ENCODE measurements at regions not wholly inside any gene's neighbourhood (a gene's known extent, or its start where the extent isn't known, plus 50 kb on each side); places are given as distances from the start of the nearest gene placed in this dataset.
"Not testable (repeated sequence)": the region's sequence is repeated elsewhere in the genome, so short reads cannot be mapped to it uniquely, and the experiment has no call there.

- no peak overlapping the region for H3K27ac ChIP-seq
- no peak for TF ChIP-seq CTCF (IDR thresholded peaks at IDR 0.05)
- no peak for DNase-seq (ENCODE audit: low spot score)
- H3K4me3 ChIP-seq, result no peak overlapping the region
Measured at GRCh38 chr1:232425421-232425820, 204.5 kb downstream of the SIPA1L2 start.

DNA sequence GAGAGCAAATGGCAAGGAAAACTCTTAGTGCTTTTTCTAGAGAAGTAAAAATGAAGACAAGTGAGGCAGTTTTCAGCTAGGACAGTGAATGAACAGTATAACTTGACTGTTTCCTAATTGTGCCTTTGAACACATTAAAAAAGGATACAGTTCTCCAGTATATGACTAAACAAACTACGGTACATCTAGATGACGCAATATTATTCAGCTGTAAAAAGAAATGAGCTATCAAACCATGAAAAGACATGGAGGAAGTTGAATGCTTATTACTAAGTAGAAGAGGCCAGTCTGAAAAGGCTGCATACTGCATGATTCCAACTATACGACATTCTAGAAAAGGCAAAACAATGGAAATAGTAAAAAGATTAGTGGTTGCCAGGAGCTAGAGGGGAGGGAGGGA, 206.3 kb downstream of the SIPA1L2 start:
- no peak for DNase-seq (ENCODE audit: low spot score)
- Histone ChIP-seq H3K27ac (no peak overlapping the region), H3K4me3 (no peak overlapping the region)
- TF ChIP-seq CTCF (IDR thresholded peaks at IDR 0.05), result no peak

- Histone ChIP-seq H3K27ac (no peak overlapping the region), H3K4me3 (no peak overlapping the region)
- no peak for TF ChIP-seq CTCF (IDR thresholded peaks at IDR 0.05)
- no peak for DNase-seq (ENCODE audit: low spot score)
Measured at GRCh38 chr1:232422898-232423297, 207.0 kb downstream of the SIPA1L2 start.

- no peak for DNase-seq (ENCODE audit: low spot score)
- no peak overlapping the region for H3K4me3 ChIP-seq
- no peak for TF ChIP-seq CTCF (IDR thresholded peaks at IDR 0.05)
Measured at GRCh38 chr1:232422098-232422497, 207.8 kb downstream of the SIPA1L2 start.

DNA sequence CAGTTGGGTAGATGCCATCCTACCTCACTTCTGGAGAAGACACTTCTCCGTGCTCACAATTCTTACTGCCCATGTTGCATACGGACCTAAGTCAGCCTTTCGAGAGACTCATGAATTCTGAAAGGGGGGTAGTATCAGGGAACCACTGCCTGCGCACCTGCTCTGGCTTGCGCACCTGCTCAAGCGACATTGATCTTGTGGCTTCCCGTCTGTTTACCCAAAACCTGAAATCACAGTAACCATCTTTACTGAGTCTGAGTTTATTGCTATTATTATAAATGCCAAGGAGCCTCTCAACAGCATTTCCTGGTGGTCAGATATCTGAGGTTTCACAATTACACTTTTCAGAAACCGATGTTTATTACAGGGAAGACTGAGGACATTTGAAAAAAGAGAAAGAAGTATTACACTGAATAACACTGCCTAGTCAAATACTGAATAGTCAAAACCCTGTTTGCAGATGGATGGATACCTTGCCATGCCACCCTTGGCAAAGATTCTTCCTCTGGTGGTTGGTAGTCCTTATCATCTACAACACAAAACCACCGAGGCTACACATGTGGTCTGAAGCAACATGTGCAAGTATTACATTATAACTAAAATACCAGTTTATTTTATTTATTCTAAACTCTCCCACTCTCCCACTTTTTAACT, 208.7 kb downstream of the SIPA1L2 start:
- no peak for DNase-seq (ENCODE audit: low spot score)
- TF ChIP-seq CTCF (IDR thresholded peaks at IDR 0.05), result no peak
- Histone ChIP-seq H3K4me3 (no peak overlapping the region), H3K27ac (no peak overlapping the region)

More at GRCh38 chr1:232422098-232422497, 207.8 kb downstream of the SIPA1L2 start:
- no peak overlapping the region for H3K27ac ChIP-seq

DNA sequence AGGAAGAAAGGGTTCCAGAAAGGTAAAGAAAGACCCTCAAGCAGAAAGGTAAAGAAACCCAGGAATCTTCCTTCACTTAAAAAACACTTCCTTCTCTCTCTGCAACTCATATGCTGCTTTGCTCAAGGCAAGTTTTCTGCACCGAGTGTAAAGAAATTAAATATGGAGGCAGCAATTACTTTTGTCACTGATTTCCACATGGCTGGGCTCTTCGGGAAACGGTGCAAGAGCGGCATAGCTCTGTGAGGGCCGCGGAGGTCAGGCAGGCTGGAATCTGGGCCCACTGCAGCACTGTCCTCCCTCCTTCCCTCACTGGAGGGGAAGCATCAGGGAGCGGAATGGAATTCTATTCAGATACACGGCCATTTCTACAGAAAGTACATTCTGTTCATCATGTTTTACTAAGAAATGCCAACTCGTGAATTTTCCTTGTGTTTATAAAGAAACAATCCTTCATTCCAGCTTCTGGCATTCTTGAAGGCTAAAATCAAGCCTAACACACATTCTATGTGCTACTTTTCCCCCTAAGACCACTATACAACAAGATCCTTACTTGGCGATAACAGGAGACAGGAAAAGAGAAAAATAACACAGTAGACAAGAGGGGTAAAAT, 212.2 kb downstream of the SIPA1L2 start:
- no peak overlapping the region for H3K4me3 ChIP-seq
- no peak for DNase-seq (ENCODE audit: low spot score)
- H3K27ac ChIP-seq, result peak overlapping the region in 1 of 2 donors; percentile 56
- TF ChIP-seq CTCF (IDR thresholded peaks at IDR 0.05), result no peak

- DNase-seq (ENCODE audit: low spot score), result no peak
- peak overlapping the region; percentile 60 to 73 for H3K27ac ChIP-seq
- peak overlapping the region; percentile 64 for H3K4me3 ChIP-seq
- TF ChIP-seq CTCF (IDR thresholded peaks at IDR 0.05), result no peak
Measured at GRCh38 chr1:232416026-232416568, 213.8 kb downstream of the SIPA1L2 start.

- Histone ChIP-seq H3K27ac (peak overlapping the region; percentile 60 to 73), H3K4me3 (peak overlapping the region; percentile 64)
- not testable (repeated sequence) for DNase-seq (ENCODE audit: low spot score)
Measured at GRCh38 chr1:232415481-232415880, 214.5 kb downstream of the SIPA1L2 start.
